ENCODE measurements at regions not wholly inside any gene's neighbourhood (a gene's known extent, or its start where the extent isn't known, plus 50 kb on each side); places are given as distances from the start of the nearest gene placed in this dataset.

DNA sequence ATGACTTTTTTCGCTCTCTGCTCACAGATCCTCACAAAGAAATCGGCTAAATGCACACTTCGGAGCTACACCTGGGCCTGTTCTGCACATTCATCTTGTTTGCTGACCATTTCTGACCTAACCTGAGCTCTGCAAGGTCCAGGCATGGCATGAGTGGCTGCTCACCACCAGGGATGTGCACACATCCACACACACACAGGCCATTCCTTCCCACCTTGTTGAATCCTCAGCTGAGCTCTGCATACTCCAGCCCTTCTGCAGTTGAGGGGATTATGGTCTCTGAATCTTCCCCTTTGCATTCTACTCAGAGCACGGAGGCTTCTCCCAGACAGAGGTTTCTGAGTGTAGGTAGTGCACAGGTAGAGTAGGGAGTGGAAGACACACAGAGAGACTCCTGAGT is 411.9 kb upstream of the B3GAT1 start:
- Histone ChIP-seq H4K91ac (replicated peaks; ENCODE audit: insufficient read length, low read length) (no peak overlapping the region), H2BK120ac (replicated peaks; ENCODE audit: low read depth, low read length) (no peak overlapping the region), H2BK12ac (ENCODE audit: low read depth, low read length) (no peak overlapping the region), H3K23me2 (ENCODE audit: low read depth, low read length) (no peaks in the 10 kb centered on the region), H3K27me3 (replicated peaks in 1 of 4; ENCODE audit: control insufficient read depth in 3 of 4, extremely low read depth in 1 of 4, insufficient read depth in 3 of 4, low read length in 3 of 4) (0 out of 7 replicates have a peak, but pooled peaks cover 0 to 3% (median 0%) of the 10 kb centered on the region in 4 experiments), H4K8ac (ENCODE audit: extremely low read depth, insufficient read depth, low read length) (no peak overlapping the region), H3K23ac (ENCODE audit: insufficient read length) (no peak overlapping the region), H2BK5ac (ENCODE audit: low read depth, low read length) (no peak overlapping the region), H3K79me2 (ENCODE audit: control insufficient read depth in 1 of 2, insufficient read depth in 2 of 2, low read length in 2 of 2) (no peaks in the 10 kb centered on the region), H4K5ac (ENCODE audit: insufficient read length, low read depth, low read length) (no peak overlapping the region), H3K4me2 (ENCODE audit: insufficient read depth in 1 of 2, low read depth in 2 of 2, low read length in 2 of 2) (no peak overlapping the region), H3K4me3 (ENCODE audit: extremely low read depth in 1 of 4, insufficient read depth in 2 of 4, low read depth in 3 of 4, low read length in 4 of 4) (no peak overlapping the region), H2BK20ac (ENCODE audit: low read length) (no peak overlapping the region), H3K4ac (replicated peaks; ENCODE audit: insufficient read length, low read depth, low read length) (no peak overlapping the region), H3K36me3 (ENCODE audit: control insufficient read depth in 2 of 4, insufficient read depth in 4 of 4, low read length in 3 of 4) (no peaks in the 10 kb centered on the region), H3K79me1 (ENCODE audit: low read depth, low read length) (no peaks in the 10 kb centered on the region), H3K9ac (replicated peaks in 1 of 4; ENCODE audit: extremely low read depth in 1 of 4, low read depth in 3 of 4, low read length in 3 of 4) (no peak overlapping the region), H3K18ac (ENCODE audit: extremely low read depth, low read length) (no peak overlapping the region), H3K56ac (replicated peaks; ENCODE audit: insufficient read length, low read depth, low read length) (no peak overlapping the region), H2AFZ (ENCODE audit: low read length) (no peak overlapping the region), H3K9me3 (ENCODE audit: insufficient read depth in 2 of 2, low read depth in 1 of 2, low read length in 1 of 2) (peaks cover 0 to 2% of the 10 kb centered on the region in 2 experiments; a peak in 1 of 4 replicates), H3K14ac (ENCODE audit: insufficient read length) (no peak overlapping the region), H3K27ac (ENCODE audit: low read depth, low read length) (no peak overlapping the region), H3K4me1 (replicated peaks in 1 of 4; ENCODE audit: control insufficient read depth in 3 of 4, insufficient read depth in 4 of 4, low read length in 3 of 4) (peaks cover 0 to 2% (median 0%) of the 10 kb centered on the region in 4 experiments; a peak in 1 of 7 replicates), H2BK15ac (ENCODE audit: low read length) (no peak overlapping the region), H2AK5ac (ENCODE audit: low read depth, low read length) (no peak overlapping the region), H4K20me1 (replicated peaks in 1 of 2; ENCODE audit: control insufficient read depth in 1 of 2, insufficient read depth in 2 of 2, low read length in 2 of 2) (no peaks in the 10 kb centered on the region)
- DNase-seq (ENCODE audit: low read depth in 1 of 2, low spot score in 2 of 2) (no peak), FAIRE-seq (no peak)
- ChIA-PET CTCF (ENCODE audit: partially characterized antibody) (interaction anchor here (0.9 to 3.6 kb wide), 4 partner anchors 22 to 266 kb away, joined by 3 to 26 read pairs (median 4); no protein-coding TSS in a partner anchor), POLR2A (ENCODE audit: partially characterized antibody) (no interaction called here)
- 76% methylated on average over 4 of the region's 4 CpGs; no CpG with 5 or more reads in 1 of the 2 experiments for WGBS, 2 experiments (ENCODE audit: extremely low coverage in 1 of 2, insufficient coverage in 1 of 2, insufficient read length in 1 of 2, insufficient replicate concordance in 2 of 2, low coverage in 1 of 2, low lambda C conversion rate in 2 of 2, missing lambda C conversion rate in 1 of 2)
- TF ChIP-seq TBP (IDR thresholded peaks at IDR 0.05; ENCODE audit: low read depth, low read length) (no peak), BCL11A (IDR thresholded peaks at IDR 0.05; ENCODE audit: low read depth in 2 of 2, low read length in 2 of 2) (no peak), CHD2 (IDR thresholded peaks at IDR 0.05; ENCODE audit: low read length) (no peak), POU5F1 (IDR thresholded peaks at IDR 0.05; ENCODE audit: low read depth, low read length) (no peak), POLR2A (IDR thresholded peaks at IDR 0.05; ENCODE audit: control extremely low read depth in 1 of 2, low read depth in 2 of 2, low read length in 2 of 2) (no peak), SP4 (IDR thresholded peaks at IDR 0.05; ENCODE audit: low read length) (no peak), CBX5 (IDR thresholded peaks at IDR 0.05; ENCODE audit: low read depth, low read length) (no peak), EP300 (IDR thresholded peaks at IDR 0.05; ENCODE audit: borderline replicate concordance in 1 of 2, low read depth in 2 of 2, low read length in 2 of 2) (no peak), CHD1 (IDR thresholded peaks at IDR 0.05; ENCODE audit: low read depth, low read length) (no peak), CREB1 (IDR thresholded peaks at IDR 0.05) (no peak), ASH2L (IDR thresholded peaks at IDR 0.05; ENCODE audit: low read length) (no peak), KDM4A (IDR thresholded peaks at IDR 0.05; ENCODE audit: low read depth, low read length, severe bottlenecking) (no peak)
- TF ChIP-seq, protein P1, sequence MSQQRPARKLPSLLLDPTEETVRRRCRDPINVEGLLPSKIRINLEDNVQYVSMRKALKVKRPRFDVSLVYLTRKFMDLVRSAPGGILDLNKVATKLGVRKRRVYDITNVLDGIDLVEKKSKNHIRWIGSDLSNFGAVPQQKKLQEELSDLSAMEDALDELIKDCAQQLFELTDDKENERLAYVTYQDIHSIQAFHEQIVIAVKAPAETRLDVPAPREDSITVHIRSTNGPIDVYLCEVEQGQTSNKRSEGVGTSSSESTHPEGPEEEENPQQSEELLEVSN (IDR thresholded peaks at IDR 0.05), result no peak
- TF ChIP-seq, protein P2, sequence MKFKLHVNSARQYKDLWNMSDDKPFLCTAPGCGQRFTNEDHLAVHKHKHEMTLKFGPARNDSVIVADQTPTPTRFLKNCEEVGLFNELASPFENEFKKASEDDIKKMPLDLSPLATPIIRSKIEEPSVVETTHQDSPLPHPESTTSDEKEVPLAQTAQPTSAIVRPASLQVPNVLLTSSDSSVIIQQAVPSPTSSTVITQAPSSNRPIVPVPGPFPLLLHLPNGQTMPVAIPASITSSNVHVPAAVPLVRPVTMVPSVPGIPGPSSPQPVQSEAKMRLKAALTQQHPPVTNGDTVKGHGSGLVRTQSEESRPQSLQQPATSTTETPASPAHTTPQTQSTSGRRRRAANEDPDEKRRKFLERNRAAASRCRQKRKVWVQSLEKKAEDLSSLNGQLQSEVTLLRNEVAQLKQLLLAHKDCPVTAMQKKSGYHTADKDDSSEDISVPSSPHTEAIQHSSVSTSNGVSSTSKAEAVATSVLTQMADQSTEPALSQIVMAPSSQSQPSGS (IDR thresholded peaks at IDR 0.05; ENCODE audit: low read length), result no peak
